PC-3 (cell line): ENCODE measurements at regions not wholly inside any gene's neighbourhood (a gene's known extent, or its start where the extent isn't known, plus 50 kb on each side); places are given as distances from the start of the nearest gene placed in this dataset.

Source experiments
- EZH2 ChIP-seq: fragments of 300-600 bp; sonication (generic); IDR thresholded peaks from one replicate; pipeline ENCODE4 v1.6.1; 2017; ENCODE audit warnings: antibody characterized with exemption, mild to moderate bottlenecking, low read length; ENCODE audit not compliant: unreplicated experiment
- EZH2phosphoT487 ChIP-seq: fragments of 300-600 bp; sonication (generic); IDR thresholded peaks from 2 replicates; pipeline ENCODE4 v1.6.1; 2018; ENCODE audit warnings: mild to moderate bottlenecking, antibody characterized with exemption, low read length, borderline replicate concordance
- TF ChIP-seq, protein P1 (sequence below): fragments of 300-600 bp; sonication (generic); conservative IDR thresholded peaks from 2 replicates; pipeline ENCODE4 v1.5.1; 2017; ENCODE audit warnings: antibody characterized with exemption, low read depth, mild to moderate bottlenecking, low read length

DNA sequence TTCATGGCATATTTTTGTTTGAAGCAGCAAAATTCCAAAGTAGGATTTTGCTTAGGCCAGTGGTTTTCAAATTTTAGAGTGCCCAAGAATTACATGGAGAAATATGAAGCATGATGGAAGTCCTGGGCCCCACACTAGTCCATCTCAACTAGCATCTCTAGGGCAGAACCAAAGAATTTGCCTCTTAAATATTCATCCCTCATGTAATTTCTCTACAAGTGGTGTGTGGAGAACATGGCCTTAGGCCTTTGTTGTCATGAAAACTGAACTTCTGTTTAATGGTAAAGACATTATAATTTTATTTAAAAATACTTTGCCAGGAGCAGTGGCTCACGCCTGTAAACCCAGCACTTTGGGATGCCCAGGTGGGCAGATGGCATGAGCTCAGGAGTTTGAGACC lies 75.9 kb upstream of the CCNG1 start:
- TF ChIP-seq, protein P1, sequence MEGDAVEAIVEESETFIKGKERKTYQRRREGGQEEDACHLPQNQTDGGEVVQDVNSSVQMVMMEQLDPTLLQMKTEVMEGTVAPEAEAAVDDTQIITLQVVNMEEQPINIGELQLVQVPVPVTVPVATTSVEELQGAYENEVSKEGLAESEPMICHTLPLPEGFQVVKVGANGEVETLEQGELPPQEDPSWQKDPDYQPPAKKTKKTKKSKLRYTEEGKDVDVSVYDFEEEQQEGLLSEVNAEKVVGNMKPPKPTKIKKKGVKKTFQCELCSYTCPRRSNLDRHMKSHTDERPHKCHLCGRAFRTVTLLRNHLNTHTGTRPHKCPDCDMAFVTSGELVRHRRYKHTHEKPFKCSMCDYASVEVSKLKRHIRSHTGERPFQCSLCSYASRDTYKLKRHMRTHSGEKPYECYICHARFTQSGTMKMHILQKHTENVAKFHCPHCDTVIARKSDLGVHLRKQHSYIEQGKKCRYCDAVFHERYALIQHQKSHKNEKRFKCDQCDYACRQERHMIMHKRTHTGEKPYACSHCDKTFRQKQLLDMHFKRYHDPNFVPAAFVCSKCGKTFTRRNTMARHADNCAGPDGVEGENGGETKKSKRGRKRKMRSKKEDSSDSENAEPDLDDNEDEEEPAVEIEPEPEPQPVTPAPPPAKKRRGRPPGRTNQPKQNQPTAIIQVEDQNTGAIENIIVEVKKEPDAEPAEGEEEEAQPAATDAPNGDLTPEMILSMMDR: no peak
- TF ChIP-seq EZH2phosphoT487 (no peak), EZH2 (no peak)
